ENCODE measurements at regions not wholly inside any gene's neighbourhood (a gene's known extent, or its start where the extent isn't known, plus 50 kb on each side); places are given as distances from the start of the nearest gene placed in this dataset.

- CTCF ChIA-PET = interaction anchor here (0.6 to 2.7 kb wide), 9 partner anchors 9 to 112 kb away, joined by 3 to 17 read pairs (median 4); no protein-coding TSS in a partner anchor
- TF ChIP-seq, protein P1, sequence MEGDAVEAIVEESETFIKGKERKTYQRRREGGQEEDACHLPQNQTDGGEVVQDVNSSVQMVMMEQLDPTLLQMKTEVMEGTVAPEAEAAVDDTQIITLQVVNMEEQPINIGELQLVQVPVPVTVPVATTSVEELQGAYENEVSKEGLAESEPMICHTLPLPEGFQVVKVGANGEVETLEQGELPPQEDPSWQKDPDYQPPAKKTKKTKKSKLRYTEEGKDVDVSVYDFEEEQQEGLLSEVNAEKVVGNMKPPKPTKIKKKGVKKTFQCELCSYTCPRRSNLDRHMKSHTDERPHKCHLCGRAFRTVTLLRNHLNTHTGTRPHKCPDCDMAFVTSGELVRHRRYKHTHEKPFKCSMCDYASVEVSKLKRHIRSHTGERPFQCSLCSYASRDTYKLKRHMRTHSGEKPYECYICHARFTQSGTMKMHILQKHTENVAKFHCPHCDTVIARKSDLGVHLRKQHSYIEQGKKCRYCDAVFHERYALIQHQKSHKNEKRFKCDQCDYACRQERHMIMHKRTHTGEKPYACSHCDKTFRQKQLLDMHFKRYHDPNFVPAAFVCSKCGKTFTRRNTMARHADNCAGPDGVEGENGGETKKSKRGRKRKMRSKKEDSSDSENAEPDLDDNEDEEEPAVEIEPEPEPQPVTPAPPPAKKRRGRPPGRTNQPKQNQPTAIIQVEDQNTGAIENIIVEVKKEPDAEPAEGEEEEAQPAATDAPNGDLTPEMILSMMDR (IDR thresholded peaks at IDR 0.05; ENCODE audit: low read depth, low read length) = 0 out of 2 replicates have a peak, but pooled peaks have one; percentile 14
- POLR2A ChIA-PET = interaction anchor here (1.1 to 2.8 kb wide), 6 partner anchors 8 to 108 kb away, joined by 3 to 19 read pairs (median 4); no protein-coding TSS in a partner anchor
- peak; percentile 57 for DNase-seq (ENCODE audit: low read depth, low spot score)
- peak overlapping the region; percentile 49 for H3K4me3 ChIP-seq (ENCODE audit: low read depth, low read length)
- H3K27me3 ChIP-seq (ENCODE audit: control insufficient read depth, insufficient read depth, low read length) = no peaks in the 10 kb centered on the region
- H3K9me3 ChIP-seq (ENCODE audit: control insufficient read depth, insufficient read depth, low read length) = no peaks in the 10 kb centered on the region
- H3K27ac ChIP-seq (ENCODE audit: low read depth, low read length) = peak overlapping the region; percentile 88
Measured at GRCh38 chr9:693201-694091, 148.1 kb upstream of the DMRT1 start.

DNA sequence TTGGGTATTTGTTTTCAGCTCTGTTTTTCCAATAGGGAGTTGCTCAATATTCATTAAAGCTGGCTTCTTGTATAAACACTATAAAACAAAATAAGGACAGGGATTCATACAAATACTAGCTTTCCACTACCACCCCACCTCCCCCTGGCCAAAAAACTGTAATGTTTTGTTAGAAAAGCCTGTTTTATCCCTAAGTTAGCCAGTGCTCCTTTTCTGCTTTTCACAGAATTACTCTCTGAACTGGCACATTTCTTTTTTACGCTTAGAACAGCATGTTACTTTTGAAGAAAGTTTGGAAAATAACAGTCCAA lies 147.4 kb upstream of the DMRT1 start:
- DNase-seq (ENCODE audit: low read depth, low spot score) = no peak
- POLR2A ChIA-PET = interaction anchor here (1.1 to 2.8 kb wide), 4 partner anchors 9 to 58 kb away, joined by 3 to 19 read pairs (median 11); no protein-coding TSS in a partner anchor

DNA sequence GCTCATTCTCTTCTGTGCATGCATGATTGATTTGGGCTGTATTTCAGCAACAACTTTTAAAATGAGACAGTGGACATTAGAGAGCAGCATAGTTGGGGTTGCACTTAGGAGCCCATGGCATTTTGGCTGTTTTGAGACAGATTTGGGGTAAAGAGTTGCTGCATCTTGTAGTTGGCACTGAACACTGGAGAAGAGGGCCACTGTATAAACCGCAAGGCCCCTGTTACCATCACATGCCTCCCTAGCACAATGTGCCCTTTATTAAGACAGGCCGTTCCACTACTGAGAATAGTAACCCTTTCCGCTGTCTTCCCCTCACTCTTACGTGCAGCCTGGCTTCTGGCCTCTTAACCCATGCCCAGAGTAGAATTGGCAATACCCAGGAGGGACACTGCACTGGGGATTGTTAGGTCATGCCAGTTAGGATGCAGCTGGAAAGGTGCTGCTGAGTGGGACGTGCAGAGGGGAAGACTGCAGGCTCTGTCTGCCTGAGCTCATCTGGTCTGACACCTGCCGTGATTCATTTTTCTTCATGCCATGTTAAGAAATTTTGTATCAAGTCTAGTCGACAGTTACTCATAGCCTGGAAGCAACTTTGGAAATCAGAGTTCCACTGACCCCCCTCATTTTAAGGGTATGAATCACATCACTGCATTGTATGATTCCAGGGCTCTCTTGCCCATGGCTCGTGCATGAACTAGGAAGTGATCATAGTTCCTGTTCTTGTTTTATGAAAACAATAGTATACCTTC lies 146.9 kb upstream of the DMRT1 start:
- CTCF ChIA-PET = interaction anchor here (1.4 to 2.7 kb wide), 2 partner anchors 9 to 10 kb away, joined by 9 to 17 read pairs; no protein-coding TSS in a partner anchor
- TF ChIP-seq, protein P1 (IDR thresholded peaks at IDR 0.05; ENCODE audit: low read depth, low read length) = no peak
- Histone ChIP-seq H3K27ac (ENCODE audit: low read depth, low read length) (peak overlapping the region; percentile 83), H3K9me3 (ENCODE audit: control insufficient read depth, insufficient read depth, low read length) (no peaks in the 10 kb centered on the region), H3K27me3 (ENCODE audit: control insufficient read depth, insufficient read depth, low read length) (no peaks in the 10 kb centered on the region), H3K4me3 (ENCODE audit: low read depth, low read length) (peak overlapping the region; percentile 49)
- POLR2A ChIA-PET = interaction anchor here (1.0 to 2.8 kb wide), 5 partner anchors 10 to 58 kb away, joined by 3 to 19 read pairs (median 6); no protein-coding TSS in a partner anchor
- peak; percentile 60 for DNase-seq (ENCODE audit: low read depth, low spot score)

More for the DNA sequence above, 147.4 kb upstream of the DMRT1 start:
- Histone ChIP-seq H3K27me3 (ENCODE audit: control insufficient read depth, insufficient read depth, low read length) (no peaks in the 10 kb centered on the region), H3K27ac (ENCODE audit: low read depth, low read length) (no peak overlapping the region), H3K9me3 (ENCODE audit: control insufficient read depth, insufficient read depth, low read length) (no peaks in the 10 kb centered on the region), H3K4me3 (ENCODE audit: low read depth, low read length) (peak overlapping the region; percentile 49)
- CTCF ChIA-PET = interaction anchor here (0.7 to 2.7 kb wide), 5 partner anchors 10 to 80 kb away, joined by 3 to 17 read pairs (median 4); no protein-coding TSS in a partner anchor
- TF ChIP-seq, protein P1 (IDR thresholded peaks at IDR 0.05; ENCODE audit: low read depth, low read length) = no peak

- Histone ChIP-seq H3K27me3 (ENCODE audit: control insufficient read depth, insufficient read depth, low read length) (no peaks in the 10 kb centered on the region), H3K9me3 (ENCODE audit: control insufficient read depth, insufficient read depth, low read length) (no peaks in the 10 kb centered on the region), H3K4me3 (ENCODE audit: low read depth, low read length) (peak overlapping the region; percentile 35), H3K27ac (ENCODE audit: low read depth, low read length) (peak overlapping the region; percentile 83)
- POLR2A ChIA-PET = interaction anchor here (1.0 to 2.8 kb wide), 3 partner anchors 10 to 39 kb away, joined by 3 to 19 read pairs (median 16); no protein-coding TSS in a partner anchor
- CTCF ChIA-PET = no interaction called here
- no peak for DNase-seq (ENCODE audit: low read depth, low spot score)
- TF ChIP-seq, protein P1 (IDR thresholded peaks at IDR 0.05; ENCODE audit: low read depth, low read length) = no peak
Measured at GRCh38 chr9:695252-695651, 146.2 kb upstream of the DMRT1 start.

All from AG04450 (cell line).